ENCODE measurements at regions not wholly inside any gene's neighbourhood (a gene's known extent, or its start where the extent isn't known, plus 50 kb on each side); places are given as distances from the start of the nearest gene placed in this dataset.

GRCh38 chr17:33902901-33903449, 352.1 kb upstream of the CCL2 start:
- TF ChIP-seq CTCF (IDR thresholded peaks at IDR 0.05), result no peak
- H3K27me3 ChIP-seq, result peaks cover 7% of the 10 kb centered on the region
- H3K27ac ChIP-seq, result no peak overlapping the region
- no peaks in the 10 kb centered on the region for H3K9me3 ChIP-seq
- no peaks in the 10 kb centered on the region for H3K4me1 ChIP-seq (ENCODE audit: control insufficient read depth in 1 of 2, insufficient read depth in 1 of 2, low read depth in 1 of 2, low read length in 1 of 2)
- no peak overlapping the region for H3K4me3 ChIP-seq (ENCODE audit: low read depth in 1 of 2, low read length in 1 of 2)
- H3K36me3 ChIP-seq, result no peaks in the 10 kb centered on the region

- no peak overlapping the region for H3K27ac ChIP-seq
- H3K36me3 ChIP-seq, result no peaks in the 10 kb centered on the region
- no peak for TF ChIP-seq CTCF (IDR thresholded peaks at IDR 0.05)
- no peaks in the 10 kb centered on the region for H3K9me3 ChIP-seq
- H3K4me1 ChIP-seq (ENCODE audit: control insufficient read depth in 1 of 2, insufficient read depth in 1 of 2, low read depth in 1 of 2, low read length in 1 of 2), result no peaks in the 10 kb centered on the region
- H3K4me3 ChIP-seq (ENCODE audit: low read depth in 1 of 2, low read length in 1 of 2), result no peak overlapping the region
- peaks cover 7% of the 10 kb centered on the region for H3K27me3 ChIP-seq
Observed at GRCh38 chr17:33904476-33904875, 350.6 kb upstream of the CCL2 start.

GRCh38 chr17:33905338-33905800, 349.7 kb upstream of the CCL2 start:
- Histone ChIP-seq H3K4me3 (ENCODE audit: low read depth in 1 of 2, low read length in 1 of 2) (no peak overlapping the region), H3K9me3 (no peaks in the 10 kb centered on the region), H3K27ac (no peak overlapping the region), H3K36me3 (no peaks in the 10 kb centered on the region), H3K27me3 (peaks cover 7% of the 10 kb centered on the region), H3K4me1 (ENCODE audit: control insufficient read depth in 1 of 2, insufficient read depth in 1 of 2, low read depth in 1 of 2, low read length in 1 of 2) (no peaks in the 10 kb centered on the region)
- TF ChIP-seq CTCF (IDR thresholded peaks at IDR 0.05), result no peak

- Histone ChIP-seq H3K36me3 (no peaks in the 10 kb centered on the region), H3K27me3 (no peaks in the 10 kb centered on the region), H3K4me1 (ENCODE audit: control insufficient read depth in 1 of 2, insufficient read depth in 1 of 2, low read depth in 1 of 2, low read length in 1 of 2) (no peaks in the 10 kb centered on the region), H3K27ac (no peak overlapping the region), H3K4me3 (ENCODE audit: low read depth in 1 of 2, low read length in 1 of 2) (no peak overlapping the region), H3K9me3 (no peaks in the 10 kb centered on the region)
- TF ChIP-seq CTCF (IDR thresholded peaks at IDR 0.05), result no peak
Observed at GRCh38 chr17:33908363-33909064, 346.6 kb upstream of the CCL2 start.

GRCh38 chr17:33910200-33910857, 344.8 kb upstream of the CCL2 start:
- H3K9me3 ChIP-seq, result no peaks in the 10 kb centered on the region
- no peak overlapping the region for H3K27ac ChIP-seq
- H3K4me3 ChIP-seq (ENCODE audit: low read depth in 1 of 2, low read length in 1 of 2), result no peak overlapping the region
- H3K36me3 ChIP-seq, result no peaks in the 10 kb centered on the region
- no peak for TF ChIP-seq CTCF (IDR thresholded peaks at IDR 0.05)
- H3K27me3 ChIP-seq, result no peaks in the 10 kb centered on the region
- H3K4me1 ChIP-seq (ENCODE audit: control insufficient read depth in 1 of 2, insufficient read depth in 1 of 2, low read depth in 1 of 2, low read length in 1 of 2), result no peaks in the 10 kb centered on the region

Data from neutrophil (primary cell).